SK-N-SH treated with all-trans-retinoic acid at 6 μM for 48 hours (cell line): ENCODE measurements at regions not wholly inside any gene's neighbourhood (a gene's known extent, or its start where the extent isn't known, plus 50 kb on each side); places are given as distances from the start of the nearest gene placed in this dataset.

Experiments
- ARNTL ChIP-seq: fragments of 450-650 bp; formaldehyde crosslinking; IDR thresholded peaks from 2 replicates; pipeline ENCODE4 v1.5.0; 2020; ENCODE audit warnings: low read depth, mild to moderate bottlenecking, moderate library complexity, borderline replicate concordance
- CSDC2 ChIP-seq: fragments of 250-450 bp; sonication (Bioruptor Pico); IDR thresholded peaks from 2 replicates; pipeline ENCODE4 v1.5.0; 2020; ENCODE audit warnings: mild to moderate bottlenecking, moderate library complexity
- ESRRG ChIP-seq: fragments of 250-450 bp; sonication (Bioruptor Pico); IDR thresholded peaks from 2 replicates; pipeline ENCODE4 v1.6.1; 2021; ENCODE audit warnings: mild to moderate bottlenecking
- GLIS3 ChIP-seq: fragments of 250-450 bp; sonication (Bioruptor Pico); IDR thresholded peaks from 2 replicates; pipeline ENCODE4 v1.5.0; 2020; ENCODE audit warnings: mild to moderate bottlenecking, moderate library complexity
- ISL1 ChIP-seq: fragments of 250-450 bp; sonication (Bioruptor Pico); IDR thresholded peaks from 2 replicates; pipeline ENCODE4 v2.1.2; 2022; ENCODE audit warnings: mild to moderate bottlenecking, moderate library complexity
- OSR1 ChIP-seq: fragments of 250-450 bp; sonication (Bioruptor Pico); IDR thresholded peaks from 2 replicates; pipeline ENCODE4 v1.8.0; 2022; ENCODE audit warnings: moderate library complexity, mild to moderate bottlenecking, inconsistent platforms
- PATZ1 ChIP-seq: fragments of 250-450 bp; sonication (Bioruptor Pico); IDR thresholded peaks from 2 replicates; pipeline ENCODE4 v1.8.0; 2020; ENCODE audit warnings: mild to moderate bottlenecking, moderate library complexity, borderline replicate concordance
- PPARA ChIP-seq: fragments of 250-450 bp; sonication (Bioruptor Pico); IDR thresholded peaks from 2 replicates; pipeline ENCODE4 v1.5.0; 2020; ENCODE audit warnings: mild to moderate bottlenecking, borderline replicate concordance
- TCF4 ChIP-seq: fragments of 250-450 bp; sonication (Bioruptor Pico); IDR thresholded peaks from 2 replicates; pipeline ENCODE4 v1.8.0; 2021; ENCODE audit warnings: mild to moderate bottlenecking, moderate library complexity, borderline replicate concordance
- TOX ChIP-seq: fragments of 250-450 bp; sonication (Bioruptor Pico); IDR thresholded peaks from 2 replicates; pipeline ENCODE4 v1.8.0; 2021; ENCODE audit warnings: mild to moderate bottlenecking, moderate library complexity, borderline replicate concordance
- ZFP3 ChIP-seq: fragments of 250-450 bp; sonication (Bioruptor Pico); IDR thresholded peaks from 2 replicates; pipeline ENCODE4 v1.5.0; 2020; ENCODE audit warnings: mild to moderate bottlenecking, moderate library complexity
- ZNF565 ChIP-seq: fragments of 450-650 bp; formaldehyde crosslinking; conservative IDR thresholded peaks from 2 replicates; pipeline ENCODE4 v1.5.0; 2020; ENCODE audit warnings: low read depth, mild to moderate bottlenecking, moderate library complexity
- ZNF8 ChIP-seq: fragments of 450-650 bp; formaldehyde crosslinking; IDR thresholded peaks from 2 replicates; pipeline ENCODE4 v1.5.0; 2020; ENCODE audit warnings: mild to moderate bottlenecking, moderate library complexity

- TF ChIP-seq OSR1 (CRISPR knock-in tag) (no peak), ISL1 (CRISPR knock-in tag) (no peak), ZFP3 (CRISPR knock-in tag) (no peak), ZNF565 (CRISPR knock-in tag) (no peak), TOX (no peak), TCF4 (CRISPR knock-in tag) (no peak), PATZ1 (CRISPR knock-in tag) (no peak), PPARA (CRISPR knock-in tag) (no peak), GLIS3 (CRISPR knock-in tag) (no peak), ZNF8 (CRISPR knock-in tag) (no peak), CSDC2 (CRISPR knock-in tag) (no peak), ESRRG (CRISPR knock-in tag) (no peak), ARNTL (CRISPR knock-in tag) (no peak)
Observed at GRCh38 chr13:26476111-26476781, 81.2 kb upstream of the WASF3 start.
